Left ventricle myocardium inferior (tissue), 1 donor: ENCODE measurements at regions not wholly inside any gene's neighbourhood (a gene's known extent, or its start where the extent isn't known, plus 50 kb on each side); places are given as distances from the start of the nearest gene placed in this dataset.

Source experiments
- DNase-seq: peaks from one replicate; pipeline ENCODE4 v3.0.0-alpha.2; 2020
- H3K27ac ChIP-seq: fragments of 200-600 bp; replicated peaks from 2 replicates; pipeline ENCODE4 v1.8.0; 2021
- H3K27me3 ChIP-seq: fragments of 200-600 bp; 2 replicates; pipeline ENCODE4 v1.8.0; 2021; ENCODE audit warnings: low read depth
- H3K36me3 ChIP-seq: fragments of 200-600 bp; 2 replicates; pipeline ENCODE4 v1.8.0; 2021
- H3K4me1 ChIP-seq: fragments of 200-600 bp; 2 replicates; pipeline ENCODE4 v1.8.0; 2021
- H3K4me3 ChIP-seq: fragments of 200-600 bp; 2 replicates; pipeline ENCODE4 v1.8.0; 2021; ENCODE audit warnings: mild to moderate bottlenecking, moderate library complexity
- H3K9me3 ChIP-seq: fragments of 200-600 bp; replicated peaks from 2 replicates; pipeline ENCODE4 v1.8.0; 2021
- intact Hi-C: fragments of 100-400 bp; cut with micrococcal nuclease; formaldehyde crosslinking; loops from one replicate; pipeline ENCODE4 v1.11.0; 2022
- TF ChIP-seq, protein P1 (sequence below): fragments of 200-600 bp; IDR thresholded peaks from 2 replicates; pipeline ENCODE4 v1.8.0; 2021; ENCODE audit warnings: antibody characterized with exemption, mild to moderate bottlenecking, borderline replicate concordance
- donor health status: DM: no; HTN: yes; CAD: no; lungs with severe emphysema.

DNA sequence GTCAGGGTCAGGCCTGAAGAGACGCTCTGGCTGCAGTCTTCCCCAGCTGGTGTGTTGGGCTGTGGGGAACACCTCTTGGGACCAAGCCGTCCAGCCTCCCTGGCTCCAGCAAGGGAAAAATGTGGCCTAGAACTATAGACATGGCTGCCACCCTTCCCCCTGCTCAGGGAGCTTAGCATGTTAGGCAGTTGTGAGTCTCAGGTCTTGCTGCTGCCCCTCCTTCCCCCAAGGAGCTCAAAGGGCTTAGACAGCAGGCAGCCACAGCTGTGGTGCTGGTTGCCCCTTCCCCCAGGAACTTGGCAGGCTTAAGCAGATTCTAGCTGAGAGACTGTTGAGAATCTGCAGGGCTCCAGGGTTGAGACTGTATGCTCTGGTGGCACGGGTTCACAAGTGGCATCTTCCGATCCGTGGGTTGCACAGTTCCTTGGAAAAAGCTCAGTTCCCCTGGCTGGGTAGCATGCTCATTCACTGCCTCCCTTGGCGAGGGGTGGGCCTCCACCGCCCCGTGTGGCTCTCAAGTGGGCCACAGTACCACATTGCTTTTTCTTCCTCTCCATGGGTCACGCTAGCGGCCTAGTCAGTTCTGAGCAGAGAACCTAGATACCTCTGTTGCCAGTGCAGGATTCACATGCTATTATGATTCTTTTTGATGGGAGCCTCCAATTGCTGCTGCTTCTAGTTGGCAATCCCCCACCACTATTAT is 1258.6 kb downstream of the OLFM4 start:
- DNase-seq, result no peak
- TF ChIP-seq, protein P1, sequence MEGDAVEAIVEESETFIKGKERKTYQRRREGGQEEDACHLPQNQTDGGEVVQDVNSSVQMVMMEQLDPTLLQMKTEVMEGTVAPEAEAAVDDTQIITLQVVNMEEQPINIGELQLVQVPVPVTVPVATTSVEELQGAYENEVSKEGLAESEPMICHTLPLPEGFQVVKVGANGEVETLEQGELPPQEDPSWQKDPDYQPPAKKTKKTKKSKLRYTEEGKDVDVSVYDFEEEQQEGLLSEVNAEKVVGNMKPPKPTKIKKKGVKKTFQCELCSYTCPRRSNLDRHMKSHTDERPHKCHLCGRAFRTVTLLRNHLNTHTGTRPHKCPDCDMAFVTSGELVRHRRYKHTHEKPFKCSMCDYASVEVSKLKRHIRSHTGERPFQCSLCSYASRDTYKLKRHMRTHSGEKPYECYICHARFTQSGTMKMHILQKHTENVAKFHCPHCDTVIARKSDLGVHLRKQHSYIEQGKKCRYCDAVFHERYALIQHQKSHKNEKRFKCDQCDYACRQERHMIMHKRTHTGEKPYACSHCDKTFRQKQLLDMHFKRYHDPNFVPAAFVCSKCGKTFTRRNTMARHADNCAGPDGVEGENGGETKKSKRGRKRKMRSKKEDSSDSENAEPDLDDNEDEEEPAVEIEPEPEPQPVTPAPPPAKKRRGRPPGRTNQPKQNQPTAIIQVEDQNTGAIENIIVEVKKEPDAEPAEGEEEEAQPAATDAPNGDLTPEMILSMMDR, result no peak
- H3K36me3 ChIP-seq, result no peaks in the 10 kb centered on the region
- H3K9me3 ChIP-seq, result peaks cover 78% of the 10 kb centered on the region
- H3K4me1 ChIP-seq, result no peaks in the 10 kb centered on the region
- no peak overlapping the region for H3K4me3 ChIP-seq
- H3K27me3 ChIP-seq, result no peaks in the 10 kb centered on the region
- H3K27ac ChIP-seq, result no peak overlapping the region
- intact Hi-C loops, result no loop called here

DNA sequence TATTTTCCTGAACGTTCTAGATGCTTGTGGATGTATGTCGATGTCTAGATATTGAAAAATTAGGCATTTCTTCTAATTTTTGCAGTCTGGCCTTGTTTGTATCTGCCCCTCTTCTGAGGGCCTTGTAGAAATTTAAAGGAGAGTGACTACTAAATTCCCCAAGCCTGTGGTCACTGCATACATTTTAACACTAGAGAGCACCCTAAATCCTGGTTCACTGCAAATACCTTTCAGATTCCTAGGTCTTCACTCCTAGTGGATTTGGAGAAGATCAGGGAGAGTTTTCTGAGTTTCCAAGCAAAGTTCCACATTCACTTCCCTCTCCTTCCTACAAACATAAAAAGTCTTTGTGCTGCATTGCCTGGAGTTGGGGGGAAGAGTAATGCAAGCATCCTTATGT is 1272.5 kb downstream of the OLFM4 start:
- intact Hi-C loops, result no loop called here
- Histone ChIP-seq H3K27me3 (no peaks in the 10 kb centered on the region), H3K9me3 (peaks cover 28% of the 10 kb centered on the region), H3K27ac (no peak overlapping the region), H3K36me3 (no peaks in the 10 kb centered on the region), H3K4me1 (no peaks in the 10 kb centered on the region), H3K4me3 (no peak overlapping the region)
- TF ChIP-seq, protein P1, result no peak
- no peak for DNase-seq

DNA sequence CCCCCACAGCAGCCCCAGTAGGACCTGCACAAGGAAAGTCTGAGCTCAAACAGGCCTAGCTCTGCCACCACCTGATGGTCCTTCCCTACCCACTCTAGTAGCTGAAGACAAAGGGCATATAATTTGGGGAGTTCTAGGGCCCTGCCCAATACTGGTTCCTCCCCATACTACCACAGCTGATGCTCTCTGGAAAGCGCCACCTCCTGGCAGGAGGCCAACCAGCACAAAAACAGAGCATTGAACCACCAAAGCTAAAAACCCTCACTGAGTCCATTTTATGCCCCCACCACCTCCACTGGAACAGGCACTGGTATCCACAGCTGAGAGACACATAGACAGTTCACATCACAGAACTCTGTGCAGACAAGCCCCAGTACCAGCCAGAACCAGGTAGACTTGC is 1276.8 kb downstream of the OLFM4 start:
- Histone ChIP-seq H3K4me3 (no peak overlapping the region), H3K9me3 (peaks cover 11% of the 10 kb centered on the region)
- intact Hi-C loops, result no loop called here

DNA sequence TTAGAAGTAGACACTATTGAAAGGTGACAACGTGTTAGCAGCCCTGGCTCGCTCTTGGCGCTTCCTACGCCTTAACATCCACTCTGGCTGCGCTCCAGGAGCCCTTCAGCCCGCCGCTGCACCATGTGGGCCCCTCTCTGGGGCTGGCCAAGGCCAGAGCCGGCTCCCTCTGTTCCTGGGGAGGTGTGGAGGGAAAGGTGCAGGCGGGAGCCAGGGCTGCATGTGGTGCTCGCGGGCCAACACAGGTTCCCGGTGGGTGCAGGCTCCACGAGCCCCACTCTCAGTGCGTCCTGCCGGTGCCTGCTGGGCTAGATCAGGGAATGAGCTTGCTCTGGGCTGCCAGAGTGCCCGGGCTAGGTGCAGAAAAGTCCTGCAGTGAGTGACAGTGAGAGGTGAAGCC is 1284.3 kb downstream of the OLFM4 start:
- no peak overlapping the region for H3K27ac ChIP-seq
- no peaks in the 10 kb centered on the region for H3K27me3 ChIP-seq
- no peaks in the 10 kb centered on the region for H3K36me3 ChIP-seq
- peaks cover 4% of the 10 kb centered on the region for H3K9me3 ChIP-seq
- DNase-seq, result no peak
- H3K4me3 ChIP-seq, result no peak overlapping the region
- TF ChIP-seq, protein P1, result no peak
- intact Hi-C loops, result no loop called here
- H3K4me1 ChIP-seq, result no peaks in the 10 kb centered on the region

More for the DNA sequence above, 1276.8 kb downstream of the OLFM4 start:
- Histone ChIP-seq H3K4me1 (no peaks in the 10 kb centered on the region), H3K27ac (no peak overlapping the region), H3K27me3 (no peaks in the 10 kb centered on the region), H3K36me3 (no peaks in the 10 kb centered on the region)
- no peak for DNase-seq
- TF ChIP-seq, protein P1, result no peak

DNA sequence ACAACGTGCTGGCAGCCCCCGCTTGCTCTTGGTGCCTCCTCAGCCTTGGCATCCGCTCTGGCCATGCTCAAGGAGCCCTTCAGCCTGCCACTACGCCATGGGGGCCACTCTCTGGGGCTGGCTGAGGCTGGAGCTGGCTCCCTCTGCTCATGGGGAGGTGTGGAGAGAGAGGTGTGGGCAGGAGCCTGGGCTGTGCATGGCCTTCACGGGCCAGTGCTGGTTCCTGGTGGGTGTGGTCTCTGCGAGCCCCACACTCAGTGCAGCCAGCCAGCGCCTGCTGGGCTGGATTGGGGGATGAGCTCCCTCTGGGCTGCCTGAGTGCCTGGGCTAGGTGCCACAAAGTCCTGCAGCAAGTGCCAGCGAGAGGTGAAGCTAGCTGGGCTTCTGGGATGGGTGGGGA is 1289.1 kb downstream of the OLFM4 start:
- Histone ChIP-seq H3K4me1 (no peaks in the 10 kb centered on the region), H3K36me3 (no peaks in the 10 kb centered on the region), H3K9me3 (peaks cover 4% of the 10 kb centered on the region), H3K27ac (no peak overlapping the region), H3K27me3 (no peaks in the 10 kb centered on the region), H3K4me3 (no peak overlapping the region)
- intact Hi-C loops, result no loop called here
- DNase-seq, result no peak
- TF ChIP-seq, protein P1, result no peak
